Tibial nerve (tissue), 3 donors: ENCODE measurements at regions not wholly inside any gene's neighbourhood (a gene's known extent, or its start where the extent isn't known, plus 50 kb on each side); places are given as distances from the start of the nearest gene placed in this dataset.

Source experiments
- CTCF ChIP-seq, 5 experiments: fragments of 200-600 bp in 3 of 5; fragments of 450-650 bp in 2 of 5; sonication (generic) in 3 of 5; IDR thresholded peaks; one replicate each; pipeline ENCODE4 v1.5.1; 2016 to 2019; ENCODE audit warnings: antibody characterized with exemption in 5 of 5, mild to moderate bottlenecking in 3 of 5, moderate library complexity in 2 of 5
- POLR2A ChIP-seq, 2 donors: fragments of 450-650 bp; IDR thresholded peaks; one replicate each; pipeline ENCODE4 v1.6.1; 2017; ENCODE audit warnings: antibody characterized with exemption in 2 of 2, mild to moderate bottlenecking in 2 of 2, moderate library complexity in 2 of 2

DNA sequence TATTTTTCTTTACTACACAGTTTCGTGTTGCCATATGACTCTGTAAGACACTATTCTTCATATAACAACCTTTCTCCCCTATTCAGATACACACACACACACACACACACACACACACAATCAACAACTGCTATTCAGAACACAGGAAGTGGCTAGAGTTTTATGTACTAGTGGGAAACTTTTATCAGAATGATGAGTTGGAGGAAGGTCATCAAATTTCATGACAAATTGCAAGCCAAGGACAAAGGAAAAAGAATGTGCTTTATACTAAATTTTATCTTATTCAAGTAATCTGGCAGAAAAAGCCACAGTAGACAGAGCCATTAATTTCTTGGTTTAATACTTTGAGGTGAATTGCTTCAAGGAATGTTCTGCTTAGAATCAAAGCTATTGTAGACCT is 899.8 kb downstream of the ROBO2 start:
- TF ChIP-seq POLR2A (IDR thresholded peaks at IDR 0.05) (no peak), CTCF (IDR thresholded peaks at IDR 0.05) (no peak)
